ENCODE measurements at regions not wholly inside any gene's neighbourhood (a gene's known extent, or its start where the extent isn't known, plus 50 kb on each side); places are given as distances from the start of the nearest gene placed in this dataset.

GRCh38 chr17:6322316-6322715 lies 112.6 kb downstream of the AIPL1 start:
- TF ChIP-seq CTCF (IDR thresholded peaks at IDR 0.05) = no peak
- Histone ChIP-seq H3K36me3 (no peaks in the 10 kb centered on the region), H3K27me3 (peaks cover 0 to 12% of the 10 kb centered on the region in 2 donors), H3K27ac (no peak overlapping the region), H3K4me1 (no peaks in the 10 kb centered on the region), H3K4me3 (no peak overlapping the region), H3K9me3 (no peaks in the 10 kb centered on the region)
- ATAC-seq = no peak
- DNase-seq = no peak
- intact Hi-C loops (cut with DNase I) = no loop called here

GRCh38 chr17:6314311-6314710 lies 120.6 kb downstream of the AIPL1 start:
- TF ChIP-seq CTCF (IDR thresholded peaks at IDR 0.05) = no peak
- ATAC-seq = no peak
- intact Hi-C loops (cut with DNase I) = no loop called here
- H3K36me3 ChIP-seq = no peaks in the 10 kb centered on the region
- H3K27me3 ChIP-seq = peaks cover 0 to 13% of the 10 kb centered on the region in 2 donors
- H3K4me1 ChIP-seq = no peaks in the 10 kb centered on the region
- H3K9me3 ChIP-seq = no peaks in the 10 kb centered on the region
- no peak for DNase-seq
- no peak overlapping the region for H3K4me3 ChIP-seq
- H3K27ac ChIP-seq = no peak overlapping the region

- no peaks in the 10 kb centered on the region for H3K36me3 ChIP-seq
- ATAC-seq (no peak), DNase-seq (no peak)
- H3K4me1 ChIP-seq = no peaks in the 10 kb centered on the region
- H3K4me3 ChIP-seq = no peak overlapping the region
- H3K27ac ChIP-seq = no peak overlapping the region
- no peak for TF ChIP-seq CTCF (IDR thresholded peaks at IDR 0.05)
- H3K27me3 ChIP-seq = peaks cover 0 to 13% of the 10 kb centered on the region in 2 donors
- intact Hi-C loops (cut with DNase I) = no loop called here
- H3K9me3 ChIP-seq = no peaks in the 10 kb centered on the region
Observed at GRCh38 chr17:6313835-6314234, 121.1 kb downstream of the AIPL1 start.

GRCh38 chr17:6306820-6307219 lies 128.1 kb downstream of the AIPL1 start:
- H3K9me3 ChIP-seq = no peaks in the 10 kb centered on the region
- DNase-seq (no peak), ATAC-seq (no peak)
- no peak overlapping the region for H3K4me3 ChIP-seq
- H3K36me3 ChIP-seq = no peaks in the 10 kb centered on the region
- no peaks in the 10 kb centered on the region for H3K4me1 ChIP-seq
- no peak overlapping the region for H3K27ac ChIP-seq
- intact Hi-C loops (cut with DNase I) = no loop called here
- H3K27me3 ChIP-seq = peaks cover 0 to 18% of the 10 kb centered on the region in 2 donors
- no peak for TF ChIP-seq CTCF (IDR thresholded peaks at IDR 0.05)

- ATAC-seq = no peak
- H3K4me1 ChIP-seq = no peaks in the 10 kb centered on the region
- no peak for DNase-seq
- no peak overlapping the region for H3K4me3 ChIP-seq
- peaks cover 0 to 27% of the 10 kb centered on the region in 2 donors for H3K27me3 ChIP-seq
- intact Hi-C loops (cut with DNase I) = no loop called here
- no peak for TF ChIP-seq CTCF (IDR thresholded peaks at IDR 0.05)
- no peak overlapping the region for H3K27ac ChIP-seq
- H3K36me3 ChIP-seq = no peaks in the 10 kb centered on the region
- H3K9me3 ChIP-seq = no peaks in the 10 kb centered on the region
Observed at GRCh38 chr17:6305613-6306360, 129.1 kb downstream of the AIPL1 start.
